Tibial nerve (tissue), 3 donors: ENCODE measurements at regions not wholly inside any gene's neighbourhood (a gene's known extent, or its start where the extent isn't known, plus 50 kb on each side); places are given as distances from the start of the nearest gene placed in this dataset.

Experiments used
- POLR2A ChIP-seq, 2 donors: fragments of 450-650 bp; IDR thresholded peaks; one replicate each; pipeline ENCODE4 v1.6.1; 2017; ENCODE audit warnings: antibody characterized with exemption in 2 of 2, mild to moderate bottlenecking in 2 of 2, moderate library complexity in 2 of 2
- TF ChIP-seq, protein P1 (sequence below), 5 experiments: fragments of 200-600 bp in 3 of 5; fragments of 450-650 bp in 2 of 5; sonication (generic) in 3 of 5; IDR thresholded peaks; one replicate each; pipeline ENCODE4 v1.5.1; 2016 to 2019; ENCODE audit warnings: antibody characterized with exemption in 5 of 5, mild to moderate bottlenecking in 3 of 5, moderate library complexity in 2 of 5

DNA sequence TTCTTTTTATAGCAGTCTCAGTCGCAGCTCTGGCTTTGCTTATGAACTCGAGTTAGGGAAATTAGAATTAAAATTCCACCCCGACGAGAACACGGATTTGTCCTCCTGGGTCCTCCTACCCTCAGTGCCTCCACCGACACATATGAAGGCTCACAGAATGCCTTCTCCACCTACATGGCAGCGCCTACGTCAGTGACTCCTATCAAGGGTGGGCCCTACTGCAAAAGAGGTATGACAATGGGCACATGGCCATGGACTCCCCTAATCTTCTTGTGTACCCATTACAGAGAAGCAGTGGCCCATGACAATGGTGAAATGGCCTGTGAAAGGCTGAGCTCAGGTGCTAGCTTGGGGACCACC, 173.0 kb upstream of the TLE3 start:
- TF ChIP-seq, protein P1, sequence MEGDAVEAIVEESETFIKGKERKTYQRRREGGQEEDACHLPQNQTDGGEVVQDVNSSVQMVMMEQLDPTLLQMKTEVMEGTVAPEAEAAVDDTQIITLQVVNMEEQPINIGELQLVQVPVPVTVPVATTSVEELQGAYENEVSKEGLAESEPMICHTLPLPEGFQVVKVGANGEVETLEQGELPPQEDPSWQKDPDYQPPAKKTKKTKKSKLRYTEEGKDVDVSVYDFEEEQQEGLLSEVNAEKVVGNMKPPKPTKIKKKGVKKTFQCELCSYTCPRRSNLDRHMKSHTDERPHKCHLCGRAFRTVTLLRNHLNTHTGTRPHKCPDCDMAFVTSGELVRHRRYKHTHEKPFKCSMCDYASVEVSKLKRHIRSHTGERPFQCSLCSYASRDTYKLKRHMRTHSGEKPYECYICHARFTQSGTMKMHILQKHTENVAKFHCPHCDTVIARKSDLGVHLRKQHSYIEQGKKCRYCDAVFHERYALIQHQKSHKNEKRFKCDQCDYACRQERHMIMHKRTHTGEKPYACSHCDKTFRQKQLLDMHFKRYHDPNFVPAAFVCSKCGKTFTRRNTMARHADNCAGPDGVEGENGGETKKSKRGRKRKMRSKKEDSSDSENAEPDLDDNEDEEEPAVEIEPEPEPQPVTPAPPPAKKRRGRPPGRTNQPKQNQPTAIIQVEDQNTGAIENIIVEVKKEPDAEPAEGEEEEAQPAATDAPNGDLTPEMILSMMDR (IDR thresholded peaks at IDR 0.05) = no peak
- no peak for TF ChIP-seq POLR2A (IDR thresholded peaks at IDR 0.05)
